ENCODE measurements at regions not wholly inside any gene's neighbourhood (a gene's known extent, or its start where the extent isn't known, plus 50 kb on each side); places are given as distances from the start of the nearest gene placed in this dataset.

GRCh38 chr15:46322753-46323152 is 687.9 kb downstream of the SQOR start:
- H3K4me3 ChIP-seq (ENCODE audit: low read depth, low read length), result no peak overlapping the region
- DNase-seq (ENCODE audit: low read depth), result no peak
- TF ChIP-seq, protein P1, sequence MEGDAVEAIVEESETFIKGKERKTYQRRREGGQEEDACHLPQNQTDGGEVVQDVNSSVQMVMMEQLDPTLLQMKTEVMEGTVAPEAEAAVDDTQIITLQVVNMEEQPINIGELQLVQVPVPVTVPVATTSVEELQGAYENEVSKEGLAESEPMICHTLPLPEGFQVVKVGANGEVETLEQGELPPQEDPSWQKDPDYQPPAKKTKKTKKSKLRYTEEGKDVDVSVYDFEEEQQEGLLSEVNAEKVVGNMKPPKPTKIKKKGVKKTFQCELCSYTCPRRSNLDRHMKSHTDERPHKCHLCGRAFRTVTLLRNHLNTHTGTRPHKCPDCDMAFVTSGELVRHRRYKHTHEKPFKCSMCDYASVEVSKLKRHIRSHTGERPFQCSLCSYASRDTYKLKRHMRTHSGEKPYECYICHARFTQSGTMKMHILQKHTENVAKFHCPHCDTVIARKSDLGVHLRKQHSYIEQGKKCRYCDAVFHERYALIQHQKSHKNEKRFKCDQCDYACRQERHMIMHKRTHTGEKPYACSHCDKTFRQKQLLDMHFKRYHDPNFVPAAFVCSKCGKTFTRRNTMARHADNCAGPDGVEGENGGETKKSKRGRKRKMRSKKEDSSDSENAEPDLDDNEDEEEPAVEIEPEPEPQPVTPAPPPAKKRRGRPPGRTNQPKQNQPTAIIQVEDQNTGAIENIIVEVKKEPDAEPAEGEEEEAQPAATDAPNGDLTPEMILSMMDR (IDR thresholded peaks at IDR 0.05; ENCODE audit: insufficient read depth, low read depth, low read length, missing control alignments), result no peak

DNA sequence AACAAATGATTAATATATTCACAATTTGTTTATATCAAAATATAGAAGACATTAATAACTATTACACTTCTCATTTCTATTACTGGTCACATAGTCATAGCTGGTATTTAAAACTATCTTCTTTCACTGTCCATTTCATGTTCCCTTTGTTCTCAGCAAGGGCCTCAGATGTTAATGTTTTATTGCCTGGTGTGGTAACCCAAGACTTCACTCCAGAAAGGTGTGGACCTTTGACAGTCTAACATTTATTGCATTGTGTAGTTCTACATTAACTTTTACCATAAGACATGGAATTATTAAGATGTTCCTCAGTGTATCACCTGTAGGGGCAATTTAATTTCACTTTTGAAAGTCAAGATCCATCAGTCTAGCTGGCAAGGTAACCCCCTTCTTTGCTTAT is 691.3 kb downstream of the SQOR start:
- no peak for DNase-seq (ENCODE audit: low read depth)
- H3K4me3 ChIP-seq (ENCODE audit: low read depth, low read length), result no peak overlapping the region
- TF ChIP-seq, protein P1 (IDR thresholded peaks at IDR 0.05; ENCODE audit: insufficient read depth, low read depth, low read length, missing control alignments), result no peak

DNA sequence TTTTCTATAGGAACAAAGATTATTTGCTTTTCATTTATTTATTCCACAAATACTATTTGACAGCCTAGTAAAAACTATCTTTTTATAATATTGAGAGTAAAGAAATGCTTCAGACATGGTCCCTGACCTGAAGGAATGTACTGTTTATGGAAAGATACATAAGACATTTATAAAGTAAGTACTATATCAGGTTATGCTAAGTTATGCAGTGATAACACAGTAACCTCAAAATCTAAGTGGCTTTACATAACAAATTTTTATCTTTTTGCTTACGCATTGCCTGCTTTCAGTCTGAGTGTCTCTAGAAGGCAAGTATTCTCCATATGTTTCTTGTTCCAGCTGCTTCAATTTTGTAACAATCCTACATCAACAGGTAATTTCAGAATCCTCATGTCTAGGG is 694.0 kb downstream of the SQOR start:
- no peak overlapping the region for H3K4me3 ChIP-seq (ENCODE audit: low read depth, low read length)
- no peak for DNase-seq (ENCODE audit: low read depth)
- TF ChIP-seq, protein P1 (IDR thresholded peaks at IDR 0.05; ENCODE audit: insufficient read depth, low read depth, low read length, missing control alignments), result no peak

- TF ChIP-seq, protein P1 (IDR thresholded peaks at IDR 0.05; ENCODE audit: insufficient read depth, low read depth, low read length, missing control alignments), result no peak
- H3K4me3 ChIP-seq (ENCODE audit: low read depth, low read length), result no peak overlapping the region
Measured at GRCh38 chr15:46329876-46330275, 695.0 kb downstream of the SQOR start.

GRCh38 chr15:46331546-46331945 is 696.7 kb downstream of the SQOR start:
- DNase-seq (ENCODE audit: low read depth), result no peak
- TF ChIP-seq, protein P1 (IDR thresholded peaks at IDR 0.05; ENCODE audit: insufficient read depth, low read depth, low read length, missing control alignments), result no peak
- no peak overlapping the region for H3K4me3 ChIP-seq (ENCODE audit: low read depth, low read length)

More at GRCh38 chr15:46329876-46330275, 695.0 kb downstream of the SQOR start:
- no peak for DNase-seq (ENCODE audit: low read depth)

DNA sequence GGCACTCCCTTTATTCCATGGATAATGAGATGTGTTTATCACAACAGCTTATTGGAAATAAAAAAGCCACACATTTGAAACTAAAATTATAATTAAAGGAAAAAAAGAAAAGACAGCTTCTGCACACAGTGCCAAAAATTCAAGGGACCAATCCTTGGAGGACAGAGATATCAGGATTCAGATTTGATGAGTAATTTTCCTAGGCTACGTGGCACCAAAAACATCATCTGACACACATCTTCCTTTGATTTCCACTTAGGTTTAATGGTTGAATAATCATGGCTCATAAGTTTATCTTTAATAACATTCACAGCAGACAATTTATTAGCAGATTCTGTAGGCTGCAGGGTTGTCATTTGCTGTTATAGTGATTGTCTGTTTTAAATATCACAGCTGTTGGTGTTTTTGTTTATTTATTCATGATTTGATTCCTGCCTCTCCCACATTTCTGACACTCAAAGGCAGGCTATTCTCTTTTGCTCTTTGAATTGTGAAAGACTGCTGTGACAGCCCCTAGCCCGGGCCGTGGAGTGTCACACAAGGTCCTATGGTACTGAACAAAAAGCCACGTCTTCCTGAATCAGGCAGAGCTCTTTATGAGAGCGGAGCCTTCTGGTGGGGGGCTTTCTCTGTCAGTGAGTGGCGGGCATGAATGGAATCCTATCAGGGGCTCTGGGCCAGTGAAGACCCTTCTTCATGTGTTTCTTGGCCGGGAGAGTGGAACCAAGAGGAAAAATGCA is 708.5 kb downstream of the SQOR start:
- no peak overlapping the region for H3K4me3 ChIP-seq (ENCODE audit: low read depth, low read length)
- DNase-seq (ENCODE audit: low read depth), result no peak
- TF ChIP-seq, protein P1 (IDR thresholded peaks at IDR 0.05; ENCODE audit: insufficient read depth, low read depth, low read length, missing control alignments), result no peak
